Dermis microvascular lymphatic vessel endothelial cell (primary cell): ENCODE measurements at regions not wholly inside any gene's neighbourhood (a gene's known extent, or its start where the extent isn't known, plus 50 kb on each side); places are given as distances from the start of the nearest gene placed in this dataset.

Experiments used
- DNase-seq, 2 donors: peaks; one replicate each; pipeline versions ENCODE4 v3.0.0 to v3.0.0-alpha.2; 2010; ENCODE audit warnings: low read depth in 2 of 2

DNA sequence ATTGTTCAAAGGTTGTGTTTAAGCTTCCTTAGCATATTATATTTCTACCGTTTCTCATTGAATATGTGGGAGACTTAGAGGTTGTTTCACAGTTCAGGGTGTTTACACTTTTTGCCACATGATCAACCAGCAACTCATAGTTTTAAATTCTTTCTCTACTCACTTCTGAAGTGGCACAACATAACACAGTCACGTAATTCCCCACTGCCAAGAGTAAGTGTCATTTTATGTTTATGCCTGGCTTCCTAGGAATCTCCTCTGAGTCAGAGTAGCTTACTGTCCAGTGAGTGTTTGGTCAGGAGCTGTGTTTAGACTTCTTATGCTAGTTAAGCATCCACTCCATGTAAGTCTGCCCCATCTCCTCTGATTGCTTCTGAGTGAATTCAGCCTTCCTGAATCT is 520.8 kb upstream of the KIRREL3 start:
- DNase-seq, result no peak

DNA sequence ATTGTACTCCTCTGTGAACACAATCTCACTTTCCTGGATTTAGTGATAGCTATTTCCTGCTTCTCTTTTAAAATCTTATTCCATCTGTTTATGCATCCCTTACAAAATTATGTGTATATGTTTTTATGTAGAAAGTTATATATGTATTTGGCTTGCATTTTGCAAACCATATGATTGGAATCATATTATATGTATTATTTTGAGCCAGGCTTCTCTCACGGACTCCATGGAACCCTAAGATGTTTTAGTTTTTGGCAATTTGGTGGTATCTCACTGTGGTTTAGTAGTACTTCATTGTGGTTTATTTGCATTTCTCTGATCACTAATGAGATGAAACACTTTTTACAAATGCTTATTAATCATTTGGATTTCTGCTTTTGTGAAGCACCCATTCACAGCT is 507.3 kb upstream of the KIRREL3 start:
- no peak for DNase-seq

DNA sequence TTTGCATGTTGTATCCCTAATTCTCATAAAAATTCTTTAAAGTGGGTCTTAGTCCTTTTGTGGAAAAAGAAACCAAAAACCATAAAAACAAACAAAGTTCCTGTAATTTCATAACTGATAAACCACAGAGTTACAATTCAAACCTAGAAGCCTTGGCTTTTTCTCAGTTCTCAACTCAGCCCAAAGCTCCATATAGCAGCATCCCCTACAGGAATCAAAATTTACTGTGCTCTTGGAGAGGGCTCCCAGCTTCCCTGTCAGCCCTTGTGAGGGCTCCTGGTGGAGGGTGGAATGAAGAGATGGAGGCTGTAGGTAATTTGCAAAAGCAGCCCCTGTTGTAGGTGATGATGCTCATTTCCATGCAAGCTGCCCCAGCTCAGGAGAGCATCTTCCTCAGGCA is 506.1 kb upstream of the KIRREL3 start:
- DNase-seq, result no peak

DNA sequence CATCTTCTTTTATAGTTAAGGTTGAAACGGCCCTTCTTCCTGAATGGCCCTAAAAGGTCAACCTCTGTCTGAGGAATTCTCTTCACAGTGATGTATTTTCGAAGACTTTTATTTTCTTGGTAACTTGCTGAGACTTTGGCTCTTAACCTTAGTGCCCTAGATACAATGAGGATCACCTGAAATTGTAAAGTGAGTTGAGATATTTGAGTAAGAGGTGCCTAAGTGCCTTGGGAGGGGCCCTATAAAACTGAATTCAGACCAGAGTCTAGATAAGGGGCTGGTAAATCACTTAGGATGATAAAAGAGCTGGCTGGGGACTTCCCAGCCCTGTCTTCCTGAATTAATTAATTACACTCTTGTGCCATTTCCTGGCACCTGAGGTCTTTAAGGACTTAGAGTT is 505.6 kb upstream of the KIRREL3 start:
- DNase-seq, result no peak

DNA sequence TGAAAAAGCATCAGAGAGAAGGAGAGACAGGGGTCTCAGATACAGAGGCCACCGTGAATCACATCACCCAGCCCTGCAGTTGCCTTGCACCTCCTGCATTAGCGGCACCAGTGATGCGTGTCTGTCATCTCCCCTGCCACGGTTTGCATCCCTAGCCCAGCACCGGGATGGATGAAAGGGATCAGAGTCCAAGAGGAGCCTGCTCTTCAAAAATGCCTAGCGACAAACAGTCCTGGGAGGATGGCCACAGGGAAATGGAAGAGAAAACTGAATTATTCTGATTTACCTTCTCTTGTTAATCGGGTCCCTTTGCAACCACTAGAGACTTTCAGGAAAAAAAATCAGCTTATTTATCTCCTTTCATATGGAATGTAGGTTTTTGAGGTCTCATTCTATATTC is 495.6 kb upstream of the KIRREL3 start:
- no peak for DNase-seq

DNA sequence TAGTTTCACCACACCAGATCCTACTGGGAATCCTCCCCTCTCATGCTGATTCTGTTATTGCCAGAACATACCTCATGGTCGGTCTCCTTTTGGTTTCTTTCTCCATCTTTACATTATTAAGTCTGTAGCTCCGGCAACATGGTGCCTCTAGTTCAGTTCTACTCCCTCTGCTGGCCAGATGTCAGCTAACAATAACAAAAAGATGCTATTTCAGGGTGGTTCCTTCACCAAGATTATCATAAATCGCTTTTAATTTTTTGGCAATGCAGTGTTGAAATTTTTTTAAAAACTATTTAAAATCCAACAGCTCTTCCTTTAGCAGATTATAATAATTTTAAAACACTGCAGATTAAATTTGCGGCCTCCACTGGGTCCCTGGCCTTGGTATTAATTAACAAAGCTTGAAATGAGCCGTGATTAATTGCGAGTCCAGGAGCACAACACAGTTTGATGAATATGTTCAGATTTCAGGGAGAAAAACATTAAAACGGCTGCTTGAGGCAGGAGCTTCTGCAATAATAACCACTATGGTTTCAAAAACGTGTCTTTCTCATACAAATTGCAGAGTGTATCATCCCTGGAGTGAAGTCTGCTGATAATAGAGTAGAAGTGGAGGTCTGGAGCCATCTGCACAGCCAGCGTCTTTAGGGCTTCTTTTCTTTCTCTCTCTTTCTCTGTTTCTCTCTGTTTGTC is 492.9 kb upstream of the KIRREL3 start:
- no peak for DNase-seq

DNA sequence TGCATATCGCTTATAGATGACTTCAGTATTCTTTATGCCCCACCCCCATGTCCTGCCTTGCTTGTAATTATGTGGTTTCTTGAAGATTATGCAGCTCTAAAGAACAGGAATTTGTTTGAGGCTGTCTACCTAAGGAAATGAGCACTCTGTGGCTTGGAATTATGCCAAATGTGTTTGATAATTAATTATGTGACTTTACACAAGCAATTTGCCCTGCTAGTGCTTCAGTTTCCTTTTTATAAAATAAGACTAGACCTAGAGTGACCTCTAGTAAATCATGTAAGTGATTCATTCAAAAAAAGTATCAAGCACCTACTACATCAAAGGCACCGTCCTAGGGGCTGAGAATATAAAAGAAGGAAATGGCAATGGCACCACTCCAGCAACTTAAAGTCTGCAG is 491.5 kb upstream of the KIRREL3 start:
- DNase-seq, result no peak

DNA sequence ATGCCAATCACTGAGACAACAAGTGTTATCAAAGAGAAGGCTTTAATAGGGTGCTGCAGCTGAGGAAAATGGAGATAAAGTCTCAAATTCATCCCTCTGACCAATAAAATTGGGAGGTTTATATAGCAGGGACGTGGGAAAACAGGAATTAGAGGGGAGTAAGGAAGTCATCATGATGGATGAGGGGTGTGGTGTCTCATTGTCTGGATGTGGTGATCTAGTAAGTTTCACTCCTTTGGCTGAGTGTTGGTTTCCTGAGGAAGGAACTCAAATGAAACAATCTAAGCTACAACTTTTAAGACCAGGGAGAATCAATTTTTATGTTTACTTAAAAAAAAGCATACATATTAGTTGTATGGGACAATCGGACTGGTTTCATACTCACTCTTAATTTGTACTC is 491.0 kb upstream of the KIRREL3 start:
- peak in 1 of 2 donors; percentile 3 for DNase-seq

DNA sequence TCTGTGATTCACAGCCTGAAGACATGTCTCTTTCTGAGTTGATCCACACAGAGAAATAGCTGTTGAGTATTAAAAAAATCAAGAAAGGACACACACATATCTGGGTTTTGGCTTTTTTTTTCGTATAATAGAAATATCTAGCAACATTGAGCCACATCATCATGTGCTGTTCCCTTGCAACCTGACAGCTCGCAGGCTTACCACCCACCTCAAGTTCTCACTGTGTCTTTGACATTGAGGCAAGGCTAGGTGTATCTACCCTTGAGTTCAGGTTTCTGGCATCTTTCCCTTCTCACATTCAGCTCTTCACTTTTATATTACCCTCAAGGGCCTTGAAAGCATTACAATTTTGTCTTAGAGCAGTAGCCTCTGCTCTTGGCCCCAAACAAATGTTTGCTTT is 490.3 kb upstream of the KIRREL3 start:
- no peak for DNase-seq

DNA sequence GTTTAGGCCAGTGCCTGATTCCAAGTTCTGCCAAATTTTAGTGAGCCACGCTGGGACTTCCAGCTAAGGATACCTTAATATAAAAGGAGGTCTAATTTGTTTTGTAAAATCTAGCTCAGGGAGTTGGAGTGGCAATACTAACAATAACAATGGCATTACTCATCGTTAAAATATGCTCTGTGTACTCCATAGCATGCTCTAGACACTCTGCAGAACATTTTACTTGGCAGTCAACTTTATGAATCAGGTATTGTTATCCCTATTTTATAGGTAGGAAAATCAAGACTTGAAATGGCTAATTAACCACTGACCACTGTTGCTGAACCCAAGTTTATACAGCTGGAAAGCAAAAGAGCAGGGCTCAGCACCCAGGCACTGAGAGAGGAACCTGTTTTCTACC is 485.0 kb upstream of the KIRREL3 start:
- no peak for DNase-seq

DNA sequence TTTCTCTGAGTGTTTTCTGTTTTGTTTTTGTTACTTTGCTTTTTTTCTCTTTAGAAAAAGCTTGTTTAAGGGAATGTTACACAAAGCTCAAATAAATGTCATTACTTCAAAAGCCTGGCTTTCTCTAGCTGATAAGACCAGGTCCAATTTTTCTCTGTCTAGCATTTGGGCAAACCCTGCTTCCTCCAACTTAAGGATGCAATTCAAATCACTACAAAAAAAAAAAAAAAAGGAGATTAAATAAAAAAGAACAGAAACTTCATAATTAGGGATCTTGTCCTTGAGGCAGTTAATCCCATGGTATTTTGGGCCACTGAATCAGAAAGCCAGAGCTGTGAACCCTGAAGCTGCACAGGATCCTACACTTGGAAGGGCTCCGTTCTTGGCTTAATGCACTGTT is 480.8 kb upstream of the KIRREL3 start:
- no peak for DNase-seq

DNA sequence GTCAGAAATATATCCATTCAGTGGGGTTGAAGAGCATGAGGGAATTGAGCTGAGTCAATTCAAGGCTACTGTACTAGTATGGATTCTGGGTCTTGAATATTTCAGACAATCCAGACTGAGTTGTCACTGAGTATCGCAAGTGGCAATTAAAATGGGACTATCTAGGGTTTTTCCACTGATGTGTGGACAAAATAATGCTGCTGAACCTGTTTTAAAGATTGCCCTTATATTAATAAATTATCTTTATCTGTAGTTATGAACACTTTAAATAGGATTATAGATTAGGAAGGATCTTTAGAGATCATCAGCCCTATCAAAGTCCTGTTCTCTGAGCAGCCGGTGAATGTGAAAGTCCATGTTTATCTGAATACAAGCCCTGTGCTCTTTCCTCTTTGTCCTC is 478.3 kb upstream of the KIRREL3 start:
- no peak for DNase-seq

DNA sequence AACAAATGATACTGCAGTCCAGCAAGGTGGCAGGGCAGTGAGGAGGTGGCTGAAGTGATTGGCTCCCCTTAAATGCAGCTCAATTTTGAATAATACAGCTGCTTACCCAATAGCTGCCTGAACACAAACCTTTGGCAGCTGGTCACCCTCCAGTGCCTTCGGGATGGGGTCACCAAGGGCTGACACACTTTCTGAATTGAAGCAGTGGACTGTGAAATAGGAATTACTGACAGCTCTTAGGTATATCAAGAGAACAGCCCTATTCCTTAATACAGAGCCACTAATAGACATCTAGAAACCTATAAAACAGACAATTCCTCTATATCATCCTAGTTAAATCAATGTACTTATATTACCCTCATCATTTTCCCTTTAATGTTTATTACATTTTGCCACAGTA is 474.2 kb upstream of the KIRREL3 start:
- no peak for DNase-seq

DNA sequence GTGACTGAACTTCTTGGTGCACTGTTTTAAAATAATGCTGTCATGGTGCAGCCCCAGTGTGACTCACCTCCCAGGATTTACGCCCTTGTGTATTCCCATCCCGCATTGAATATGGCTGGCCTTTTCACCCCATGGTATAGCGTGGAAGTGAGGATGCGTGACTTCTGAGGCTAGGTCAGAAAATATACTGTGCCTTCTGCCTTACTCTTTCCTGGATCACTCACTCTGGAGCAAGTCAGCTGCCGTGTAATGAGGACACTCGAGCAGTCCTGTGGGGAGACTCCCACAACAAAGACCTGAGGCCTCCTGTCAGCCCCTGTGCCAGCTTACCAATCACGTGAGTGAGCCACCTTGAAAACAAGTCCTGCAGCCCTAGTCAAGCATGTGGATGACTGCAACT is 471.9 kb upstream of the KIRREL3 start:
- no peak for DNase-seq

DNA sequence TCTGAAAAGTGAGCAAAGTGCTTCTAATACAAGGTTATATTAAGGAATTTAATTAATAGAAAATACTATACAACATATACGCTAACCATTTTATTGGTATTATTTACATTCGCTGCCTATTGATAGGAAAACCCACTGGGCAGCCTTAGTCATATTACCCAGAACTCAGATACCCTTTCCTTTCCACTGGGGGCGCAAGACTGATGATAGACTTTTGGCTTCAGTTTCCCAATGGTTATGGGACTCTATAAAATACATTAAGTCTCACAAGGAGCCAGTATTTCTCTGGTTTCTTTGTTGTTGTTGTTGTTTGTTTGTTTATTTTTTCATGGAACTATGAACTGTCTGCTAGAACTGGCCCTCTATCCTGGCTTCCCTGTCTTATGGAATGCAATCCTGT is 471.1 kb upstream of the KIRREL3 start:
- no peak for DNase-seq

DNA sequence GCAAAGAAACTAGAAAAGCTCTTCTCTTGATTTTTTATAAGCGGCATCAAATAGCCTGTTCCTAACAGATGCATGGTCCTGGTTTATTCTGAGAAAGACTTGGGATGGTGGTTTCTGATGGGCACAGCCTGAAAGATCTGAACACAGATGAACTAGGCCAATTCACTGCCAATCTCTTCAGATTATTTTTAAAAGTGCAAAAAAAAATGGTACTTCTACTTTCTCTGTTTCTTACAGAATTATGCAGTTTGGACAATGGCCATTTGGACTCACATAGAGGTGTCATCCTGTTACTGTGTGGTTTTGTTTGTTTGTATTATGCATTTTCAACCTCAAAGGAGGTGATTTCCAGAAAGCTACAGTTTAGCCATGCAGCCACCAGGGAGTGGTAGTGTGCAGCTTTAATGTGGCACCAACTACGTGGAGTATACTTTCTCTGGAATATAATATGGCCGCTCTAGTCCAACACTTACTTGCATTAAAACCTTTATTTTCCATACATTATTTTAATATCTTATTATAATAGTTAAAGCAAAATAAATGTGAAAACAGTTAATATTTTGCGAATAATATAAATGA is 469.8 kb upstream of the KIRREL3 start:
- DNase-seq, result no peak

DNA sequence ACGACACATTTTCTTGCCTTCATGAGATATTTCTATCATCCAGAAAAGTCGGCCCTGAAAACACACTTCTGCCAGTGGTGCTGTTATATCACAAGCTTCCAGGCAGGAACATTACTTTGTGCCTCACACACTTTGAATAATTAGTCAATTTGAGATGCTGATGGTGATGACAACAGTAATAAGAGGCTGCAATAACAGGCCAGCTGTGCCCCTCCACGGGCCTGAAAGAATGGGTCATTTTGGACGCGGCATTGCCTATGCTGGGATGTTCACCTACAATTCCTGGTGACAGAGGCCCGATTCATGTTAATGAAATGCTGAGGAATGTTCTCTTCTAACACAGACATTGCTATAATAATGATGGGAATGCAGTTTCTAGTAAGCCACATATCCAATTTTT is 463.8 kb upstream of the KIRREL3 start:
- no peak for DNase-seq

DNA sequence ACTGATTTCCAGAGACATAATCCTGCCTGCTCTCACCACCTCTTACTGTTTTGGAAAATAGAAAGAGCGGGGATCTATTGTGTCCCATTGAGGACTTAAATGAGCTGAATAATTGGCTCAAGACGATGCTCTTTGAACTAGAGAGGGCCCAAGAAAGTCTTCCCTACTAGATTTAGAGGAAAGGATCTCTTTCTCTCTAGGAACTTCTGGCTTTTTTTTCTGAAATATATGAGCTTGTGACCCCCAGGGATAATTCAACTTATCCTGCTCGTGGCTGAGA is 461.4 kb upstream of the KIRREL3 start:
- DNase-seq, result no peak

DNA sequence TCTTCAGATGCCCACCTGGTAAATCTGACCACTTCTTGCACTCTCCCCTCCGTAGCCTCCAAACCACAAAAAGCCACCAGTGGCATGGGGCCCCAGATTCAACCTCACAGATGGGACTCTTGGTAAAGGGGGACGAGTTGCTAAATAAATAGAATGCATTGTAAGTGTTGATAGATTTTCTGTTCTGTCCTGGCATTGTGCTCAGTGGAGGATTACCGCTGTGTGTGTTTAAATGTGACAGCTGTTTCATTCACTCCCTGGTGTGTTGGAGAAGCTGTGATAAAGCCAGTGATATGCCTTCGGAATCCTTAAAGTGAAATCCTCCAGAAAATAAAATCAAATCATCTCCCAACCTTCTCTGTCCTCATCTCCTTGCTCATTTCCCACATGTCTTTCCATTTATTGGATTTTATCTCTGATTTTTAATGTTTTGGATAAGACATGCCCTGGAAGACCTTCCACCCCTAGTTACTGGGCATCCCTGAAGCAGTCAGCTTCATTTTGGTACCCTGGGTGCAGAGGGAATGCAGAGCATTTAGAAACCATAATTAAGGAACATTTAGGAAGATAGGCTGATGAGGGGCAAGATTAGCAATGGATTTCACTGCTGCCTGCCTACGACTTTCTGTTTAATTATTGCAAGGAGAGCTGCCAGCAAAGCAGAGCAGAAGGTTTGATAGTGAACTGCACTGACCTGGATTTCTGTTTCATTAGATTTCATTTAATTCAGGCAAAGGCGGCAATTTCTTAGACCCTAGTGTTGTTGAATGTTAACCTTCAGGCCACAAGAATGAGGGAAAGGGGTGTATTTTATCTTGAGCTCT is 460.9 kb upstream of the KIRREL3 start:
- no peak for DNase-seq

DNA sequence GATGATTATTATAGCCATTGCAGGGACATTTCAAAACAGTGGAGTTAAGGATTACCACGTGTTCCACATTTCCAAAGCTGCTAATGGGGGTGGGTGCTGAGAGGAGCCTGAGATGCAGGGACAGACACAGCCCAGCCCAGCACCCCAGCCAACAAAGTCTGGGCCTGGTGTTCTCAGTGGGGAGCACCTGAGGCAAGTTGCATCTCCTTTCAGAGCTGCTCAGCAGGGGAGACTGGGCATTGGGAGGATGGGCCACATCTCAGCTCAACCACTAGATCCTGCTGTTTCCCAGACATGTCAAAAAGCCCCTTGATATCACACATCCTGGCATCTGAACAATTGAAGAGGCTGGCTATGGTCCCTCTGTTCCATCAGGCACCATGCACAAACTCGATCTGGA is 458.0 kb upstream of the KIRREL3 start:
- no peak for DNase-seq

DNA sequence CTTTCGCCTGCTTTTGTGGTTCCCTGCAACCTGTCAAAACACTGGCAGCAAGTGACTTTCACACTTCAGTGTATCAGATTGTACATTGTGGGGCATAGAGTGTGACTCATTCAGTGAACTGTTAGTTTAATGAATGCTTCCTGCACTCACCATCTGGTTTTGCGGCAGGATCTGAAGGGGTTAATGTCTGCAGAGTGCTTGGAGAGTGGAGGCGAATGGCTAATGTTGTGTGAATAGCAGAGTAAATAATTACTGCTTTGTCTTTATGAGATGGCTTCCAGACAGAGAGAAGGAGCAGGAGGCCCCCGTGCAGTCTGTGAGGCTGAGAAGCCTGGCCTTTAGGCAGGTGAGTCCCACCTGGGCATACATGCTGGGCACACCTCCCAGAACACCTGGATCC is 454.3 kb upstream of the KIRREL3 start:
- DNase-seq, result no peak

DNA sequence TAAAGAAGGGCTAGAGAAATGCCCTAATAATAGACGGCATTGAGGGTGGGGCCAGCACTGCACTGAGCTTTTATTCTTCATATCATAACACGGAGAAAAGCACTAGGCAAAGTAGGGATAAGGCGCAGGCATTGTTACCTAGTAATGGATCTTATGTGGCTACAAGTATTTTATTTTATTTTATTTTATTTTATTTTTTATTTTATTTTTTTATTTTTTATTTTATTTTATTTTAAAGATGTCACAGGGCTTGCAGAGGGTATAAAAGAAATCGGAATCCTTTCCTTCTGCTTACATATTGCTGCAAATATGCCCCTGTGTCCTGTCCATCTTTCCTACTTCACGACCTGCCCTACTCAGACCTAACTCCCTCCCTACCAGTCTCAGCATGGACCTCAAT is 452.0 kb upstream of the KIRREL3 start:
- no peak for DNase-seq

DNA sequence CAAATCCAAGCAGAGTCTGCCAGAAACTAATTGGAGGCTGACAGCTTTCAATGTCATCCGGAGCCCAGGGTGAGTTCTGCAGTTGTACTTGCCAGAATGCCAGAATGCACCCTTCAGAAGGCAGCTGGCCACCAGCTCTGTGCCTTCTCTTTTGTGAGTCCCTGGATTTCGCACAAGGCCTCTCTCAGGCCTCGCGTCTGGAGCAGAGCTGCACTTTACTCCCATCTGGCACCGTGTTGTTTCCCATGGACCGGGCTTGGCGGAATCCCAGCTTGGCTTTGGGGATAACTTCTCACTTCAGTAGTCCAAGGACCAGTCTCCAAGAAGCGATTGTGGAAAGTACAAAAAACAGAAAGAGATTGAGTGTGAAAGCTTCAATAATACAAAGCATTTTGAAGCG is 451.3 kb upstream of the KIRREL3 start:
- no peak for DNase-seq
